Lower lobe of right lung (tissue), 2 donors: ENCODE measurements at regions not wholly inside any gene's neighbourhood (a gene's known extent, or its start where the extent isn't known, plus 50 kb on each side); places are given as distances from the start of the nearest gene placed in this dataset.

Source experiments
- ATAC-seq, 2 donors: fragments of 200-7000 bp; cut with Tn5 transposase; one replicate each; pipeline ENCODE4 v1.9.1; 2020 to 2022; ENCODE audit warnings: mild to moderate bottlenecking in 2 of 2, moderate library complexity in 2 of 2
- DNase-seq: peaks from one replicate; pipeline ENCODE4 v3.0.0-alpha.2; 2020
- H3K27ac ChIP-seq: fragments of 200-600 bp; one replicate; pipeline ENCODE4 v1.8.0; 2022
- H3K27me3 ChIP-seq: fragments of 200-600 bp; one replicate; pipeline ENCODE4 v1.8.0; 2022; ENCODE audit warnings: low read depth
- H3K36me3 ChIP-seq: fragments of 200-600 bp; one replicate; pipeline ENCODE4 v1.8.0; 2022; ENCODE audit warnings: mild to moderate bottlenecking
- H3K4me1 ChIP-seq: fragments of 200-600 bp; one replicate; pipeline ENCODE4 v1.8.0; 2022
- H3K4me3 ChIP-seq: fragments of 200-600 bp; one replicate; pipeline ENCODE4 v1.8.0; 2022; ENCODE audit warnings: mild to moderate bottlenecking
- H3K9me3 ChIP-seq: fragments of 200-600 bp; one replicate; pipeline ENCODE4 v1.8.0; 2022
- intact Hi-C: fragments of 100-400 bp; cut with DNase I; formaldehyde crosslinking; loops from one replicate; pipeline ENCODE4 v1.11.0; 2022
- TF ChIP-seq, protein P1 (sequence below): fragments of 200-600 bp; IDR thresholded peaks from one replicate; pipeline ENCODE4 v1.8.0; 2022; ENCODE audit warnings: antibody characterized with exemption, mild to moderate bottlenecking
- donor health status: DM: no; HTN: yes; CAD: no; lungs with severe emphysema.

DNA sequence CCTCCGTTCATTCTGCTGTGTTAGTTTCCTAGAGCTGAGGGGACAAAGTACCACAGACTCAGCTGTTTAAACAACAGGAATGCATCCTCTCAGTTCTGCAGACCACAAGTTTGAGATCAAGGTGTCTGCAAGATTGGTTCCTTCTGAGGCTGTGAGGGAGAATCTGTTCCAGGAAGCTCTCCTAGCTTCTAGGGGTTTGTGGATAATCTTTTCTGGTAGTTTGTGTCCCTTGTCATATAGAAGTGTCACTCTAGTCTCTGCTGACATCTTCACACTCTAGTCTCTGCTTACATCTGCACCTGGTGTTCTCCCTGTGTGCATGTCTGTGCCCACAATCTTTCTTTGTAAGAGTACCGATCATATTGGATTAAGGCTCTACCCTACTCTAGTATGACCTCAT, 581.8 kb downstream of the RNF144A start:
- no peaks in the 10 kb centered on the region for H3K36me3 ChIP-seq
- TF ChIP-seq, protein P1, sequence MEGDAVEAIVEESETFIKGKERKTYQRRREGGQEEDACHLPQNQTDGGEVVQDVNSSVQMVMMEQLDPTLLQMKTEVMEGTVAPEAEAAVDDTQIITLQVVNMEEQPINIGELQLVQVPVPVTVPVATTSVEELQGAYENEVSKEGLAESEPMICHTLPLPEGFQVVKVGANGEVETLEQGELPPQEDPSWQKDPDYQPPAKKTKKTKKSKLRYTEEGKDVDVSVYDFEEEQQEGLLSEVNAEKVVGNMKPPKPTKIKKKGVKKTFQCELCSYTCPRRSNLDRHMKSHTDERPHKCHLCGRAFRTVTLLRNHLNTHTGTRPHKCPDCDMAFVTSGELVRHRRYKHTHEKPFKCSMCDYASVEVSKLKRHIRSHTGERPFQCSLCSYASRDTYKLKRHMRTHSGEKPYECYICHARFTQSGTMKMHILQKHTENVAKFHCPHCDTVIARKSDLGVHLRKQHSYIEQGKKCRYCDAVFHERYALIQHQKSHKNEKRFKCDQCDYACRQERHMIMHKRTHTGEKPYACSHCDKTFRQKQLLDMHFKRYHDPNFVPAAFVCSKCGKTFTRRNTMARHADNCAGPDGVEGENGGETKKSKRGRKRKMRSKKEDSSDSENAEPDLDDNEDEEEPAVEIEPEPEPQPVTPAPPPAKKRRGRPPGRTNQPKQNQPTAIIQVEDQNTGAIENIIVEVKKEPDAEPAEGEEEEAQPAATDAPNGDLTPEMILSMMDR = no peak
- H3K4me3 ChIP-seq = no peak overlapping the region
- no peak overlapping the region for H3K27ac ChIP-seq
- H3K9me3 ChIP-seq = no peaks in the 10 kb centered on the region
- intact Hi-C loops = no loop called here
- no peaks in the 10 kb centered on the region for H3K27me3 ChIP-seq
- no peaks in the 10 kb centered on the region for H3K4me1 ChIP-seq
- DNase-seq = no peak
- no peak for ATAC-seq

DNA sequence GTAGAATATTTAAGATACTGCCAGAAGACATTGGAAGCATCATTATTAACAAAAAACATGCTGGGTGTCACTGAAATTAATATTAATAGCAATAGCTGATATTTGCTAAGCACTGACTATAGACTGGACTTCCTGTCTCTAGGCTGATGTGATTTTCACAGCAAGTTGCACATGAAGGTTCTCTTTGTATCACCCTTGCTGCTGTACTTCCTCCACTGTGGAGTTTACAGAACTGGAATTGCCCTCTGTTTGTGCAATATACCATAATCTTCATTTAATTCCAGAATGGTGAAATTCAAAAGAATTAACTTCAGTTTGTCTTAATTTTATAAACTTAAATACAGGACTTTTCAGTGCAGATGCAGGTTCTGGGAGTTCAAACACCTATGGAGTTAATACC, 585.1 kb downstream of the RNF144A start:
- intact Hi-C loops = no loop called here
- H3K4me1 ChIP-seq = no peaks in the 10 kb centered on the region
- DNase-seq = no peak
- H3K27ac ChIP-seq = no peak overlapping the region
- no peaks in the 10 kb centered on the region for H3K27me3 ChIP-seq
- no peak overlapping the region for H3K4me3 ChIP-seq
- ATAC-seq = no peak
- no peaks in the 10 kb centered on the region for H3K9me3 ChIP-seq
- TF ChIP-seq, protein P1 = no peak
- no peaks in the 10 kb centered on the region for H3K36me3 ChIP-seq

DNA sequence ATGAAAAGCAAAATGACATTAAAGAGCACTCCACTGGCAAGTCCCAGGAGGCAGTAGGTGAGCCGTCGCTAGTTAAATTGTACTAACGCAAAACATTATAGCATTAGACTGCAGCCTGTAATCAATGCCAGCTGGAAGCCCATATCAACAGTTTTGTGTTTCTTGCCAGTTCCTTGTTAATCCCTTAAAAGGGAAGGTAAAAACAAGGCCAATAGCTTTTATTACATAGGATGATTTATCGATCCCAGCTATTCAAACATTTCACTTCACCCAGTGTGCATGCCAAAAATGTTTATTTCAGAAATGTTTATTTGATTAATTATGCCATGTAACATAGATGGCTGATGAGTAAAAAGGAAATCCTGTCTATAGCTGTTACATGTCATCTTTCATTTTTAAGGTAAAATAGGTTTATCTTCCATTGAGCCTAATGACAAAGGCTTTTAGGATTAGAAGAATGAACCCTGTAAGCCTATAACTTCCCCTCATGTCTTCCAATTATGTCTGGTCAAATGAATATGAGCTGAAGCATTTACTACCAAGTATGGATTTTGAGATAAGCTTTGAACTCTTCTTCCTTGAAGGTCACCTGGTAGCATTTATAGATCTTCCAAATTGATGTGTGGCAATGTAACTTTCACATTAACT, 591.2 kb downstream of the RNF144A start:
- intact Hi-C loops = no loop called here
- H3K4me1 ChIP-seq = no peaks in the 10 kb centered on the region
- no peaks in the 10 kb centered on the region for H3K36me3 ChIP-seq
- TF ChIP-seq, protein P1 = no peak
- H3K27ac ChIP-seq = no peak overlapping the region
- ATAC-seq (no peak), DNase-seq (no peak)
- no peaks in the 10 kb centered on the region for H3K27me3 ChIP-seq
- no peaks in the 10 kb centered on the region for H3K9me3 ChIP-seq
- no peak overlapping the region for H3K4me3 ChIP-seq

DNA sequence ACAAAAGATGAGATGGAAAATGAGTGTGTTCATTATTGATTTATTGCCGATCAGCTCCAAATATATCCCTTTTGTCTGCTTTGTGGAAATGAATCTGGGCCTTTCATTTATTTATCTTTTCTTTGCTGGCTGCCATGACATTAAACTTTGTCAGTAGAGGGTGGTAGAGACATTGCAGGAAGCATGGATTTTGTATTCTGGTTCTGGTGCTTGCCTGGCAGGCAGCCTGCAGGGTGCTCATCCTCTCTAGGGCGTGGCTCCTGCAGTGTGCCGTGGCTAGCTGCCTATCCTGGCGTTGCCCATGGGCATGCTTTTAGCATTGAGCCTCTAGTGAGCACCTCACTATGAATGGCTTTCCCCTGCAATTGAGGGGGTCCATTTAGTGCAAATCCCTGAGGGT, 593.1 kb downstream of the RNF144A start:
- H3K36me3 ChIP-seq = no peaks in the 10 kb centered on the region
- ATAC-seq = no peak
- H3K4me3 ChIP-seq = no peak overlapping the region
- no peak overlapping the region for H3K27ac ChIP-seq
- no peaks in the 10 kb centered on the region for H3K9me3 ChIP-seq
- H3K27me3 ChIP-seq = no peaks in the 10 kb centered on the region
- intact Hi-C loops = no loop called here
- H3K4me1 ChIP-seq = no peaks in the 10 kb centered on the region
- DNase-seq = no peak
- TF ChIP-seq, protein P1 = no peak

DNA sequence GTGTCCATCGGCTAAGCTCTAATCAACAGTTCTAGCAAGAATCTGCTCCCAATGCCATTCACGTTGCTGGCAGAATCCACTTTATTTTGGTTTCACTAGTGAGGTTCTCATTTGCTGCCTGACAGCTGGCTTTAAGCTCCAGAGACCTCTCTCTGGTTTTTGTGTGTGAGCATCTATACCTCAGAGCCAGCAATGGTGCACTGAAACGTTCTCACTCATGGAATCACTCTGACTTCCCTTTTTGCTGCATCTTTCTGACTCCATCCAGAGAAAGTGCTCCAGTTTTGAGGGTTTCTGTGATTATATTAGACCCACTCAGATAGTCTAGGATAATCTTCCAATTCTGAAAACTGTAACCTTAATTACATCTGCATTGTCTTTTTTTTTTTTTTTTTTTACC, 596.6 kb downstream of the RNF144A start:
- H3K9me3 ChIP-seq = no peaks in the 10 kb centered on the region
- no peak overlapping the region for H3K27ac ChIP-seq
- H3K4me1 ChIP-seq = no peaks in the 10 kb centered on the region
- H3K27me3 ChIP-seq = no peaks in the 10 kb centered on the region
- no peak overlapping the region for H3K4me3 ChIP-seq
- H3K36me3 ChIP-seq = no peaks in the 10 kb centered on the region
- DNase-seq (no peak), ATAC-seq (no peak)
- TF ChIP-seq, protein P1 = no peak
- intact Hi-C loops = no loop called here
